GM18870 (cell line): ENCODE measurements at regions not wholly inside any gene's neighbourhood (a gene's known extent, or its start where the extent isn't known, plus 50 kb on each side); places are given as distances from the start of the nearest gene placed in this dataset.
"Not testable (repeated sequence)": the region's sequence is repeated elsewhere in the genome, so short reads cannot be mapped to it uniquely, and the experiment has no call there.

ENCODE experiments used
- ATAC-seq: cut with Tn5 transposase; IDR thresholded peaks from one replicate; pipeline ENCODE4 v1.9.1; 2021; ENCODE audit warnings: moderate library complexity; ENCODE audit not compliant: unreplicated experiment

DNA sequence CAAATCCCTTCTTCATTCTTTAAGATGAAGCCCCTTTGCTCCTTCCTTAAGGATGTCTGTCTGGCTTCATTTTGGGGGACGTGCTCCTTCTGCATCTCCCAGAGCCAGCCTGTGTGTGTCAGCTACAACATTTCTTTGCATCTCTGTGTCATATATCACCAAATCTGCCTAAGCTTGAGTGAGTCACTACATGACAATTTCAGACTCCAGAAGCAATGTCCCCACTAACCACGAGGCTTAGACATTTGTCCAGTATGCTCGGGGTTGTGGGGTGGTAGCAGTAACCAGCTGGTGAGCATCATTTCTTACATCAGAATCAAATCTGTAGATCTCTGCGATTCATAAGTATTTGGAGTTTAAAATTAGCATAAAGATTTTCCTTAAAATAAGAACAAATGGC, 54.1 kb upstream of the USP14 start:
- ATAC-seq = not testable (repeated sequence)

DNA sequence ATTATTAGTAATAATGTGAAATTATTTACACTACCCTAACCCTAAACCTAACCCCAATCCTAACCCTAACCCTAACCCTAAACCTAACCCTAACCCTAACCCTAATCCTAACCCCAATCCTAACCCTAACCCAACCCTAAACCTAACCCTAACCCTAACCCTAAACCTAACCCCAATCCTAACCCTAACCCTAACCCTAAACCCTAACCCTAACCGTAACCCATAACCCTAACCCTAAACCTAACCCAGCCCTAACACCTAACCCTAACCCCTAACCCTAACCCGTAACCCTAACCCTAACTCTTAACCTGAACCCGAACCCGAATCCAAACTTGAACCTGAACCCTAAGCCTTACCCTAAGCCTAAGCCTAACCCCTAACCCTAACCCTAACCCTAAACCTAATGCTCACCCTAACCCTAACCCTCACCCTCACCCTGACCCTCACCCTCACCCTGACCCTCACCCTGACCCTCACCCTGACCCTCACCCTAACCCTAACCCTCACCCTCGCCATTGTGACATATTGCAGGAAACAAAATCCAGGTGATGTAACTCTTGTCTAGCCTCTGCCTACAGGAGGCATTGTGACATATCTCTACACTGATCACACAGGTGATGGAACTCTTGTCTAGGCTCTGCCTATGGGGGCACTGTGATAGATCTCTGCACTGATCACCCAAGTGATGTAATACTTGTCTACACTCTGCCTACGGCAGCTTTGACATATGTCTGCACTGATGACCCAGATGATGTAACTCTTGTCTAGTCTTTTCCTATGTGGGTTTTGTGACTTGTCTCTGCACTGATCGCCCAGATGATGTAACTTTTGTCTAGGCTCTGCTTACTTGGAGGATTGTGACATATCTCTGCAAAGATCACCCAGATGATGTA, 53.0 kb upstream of the USP14 start:
- not testable (repeated sequence) for ATAC-seq

DNA sequence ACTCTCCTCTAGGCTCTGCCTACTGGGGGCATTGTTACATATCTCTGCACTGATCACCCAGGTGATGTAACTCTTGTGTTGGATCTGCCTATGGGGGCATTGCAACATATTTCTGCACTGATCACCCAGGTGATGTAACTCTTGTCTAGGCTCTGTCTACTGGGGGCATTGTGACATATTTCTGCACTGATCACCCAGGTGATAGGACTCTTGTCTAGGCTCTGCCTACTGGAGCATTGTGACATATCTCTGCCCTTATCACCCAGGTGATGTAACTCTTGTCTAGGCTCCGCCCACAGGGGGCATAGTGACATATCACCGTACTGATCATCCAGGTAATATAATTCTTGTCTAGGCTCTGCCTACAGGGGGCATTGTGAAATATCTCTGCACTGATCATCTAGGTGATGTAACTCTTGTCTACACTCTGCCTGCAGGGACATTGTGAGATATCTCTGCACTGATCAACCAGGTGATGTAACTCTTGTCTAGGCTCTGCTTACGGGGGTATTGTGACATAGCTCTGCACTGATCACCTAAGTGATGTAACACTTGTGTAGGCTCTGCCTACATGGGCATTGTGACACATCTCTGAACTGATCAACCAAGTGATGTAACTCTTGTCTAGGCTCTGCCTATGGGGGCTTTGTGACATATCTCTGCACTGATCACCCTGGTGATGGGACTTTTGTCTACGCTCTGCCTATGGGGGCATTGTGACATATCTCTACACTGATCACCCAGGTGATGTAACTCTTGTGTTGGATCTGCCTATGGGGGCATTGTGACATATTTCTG, 52.1 kb upstream of the USP14 start:
- not testable (repeated sequence) for ATAC-seq

DNA sequence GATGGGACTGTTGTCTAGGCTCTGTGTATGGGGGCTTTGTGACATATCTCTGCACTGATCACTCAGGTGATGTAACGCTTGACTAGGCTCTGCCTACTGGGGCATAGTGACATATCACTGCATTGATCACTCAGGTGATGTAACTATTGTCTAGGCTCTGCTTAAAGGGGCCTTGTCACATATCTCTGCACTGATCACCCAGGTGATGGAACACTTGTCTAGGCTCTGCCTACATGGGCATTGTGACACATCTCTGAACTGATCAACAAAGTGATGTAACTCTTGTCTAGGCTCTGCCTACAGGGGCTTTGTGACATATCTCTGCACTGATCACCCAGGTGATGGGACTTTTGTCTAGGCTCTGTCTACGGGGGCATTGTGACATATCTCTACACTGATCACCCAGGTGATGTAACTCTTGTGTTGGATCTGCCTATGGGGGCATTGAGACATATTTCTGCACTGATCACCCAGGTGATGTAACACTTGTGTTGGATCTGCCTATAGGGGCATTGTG, 51.4 kb upstream of the USP14 start:
- ATAC-seq = not testable (repeated sequence)

GRCh38 chr18:107464-107863, 50.9 kb upstream of the USP14 start:
- ATAC-seq = not testable (repeated sequence)

DNA sequence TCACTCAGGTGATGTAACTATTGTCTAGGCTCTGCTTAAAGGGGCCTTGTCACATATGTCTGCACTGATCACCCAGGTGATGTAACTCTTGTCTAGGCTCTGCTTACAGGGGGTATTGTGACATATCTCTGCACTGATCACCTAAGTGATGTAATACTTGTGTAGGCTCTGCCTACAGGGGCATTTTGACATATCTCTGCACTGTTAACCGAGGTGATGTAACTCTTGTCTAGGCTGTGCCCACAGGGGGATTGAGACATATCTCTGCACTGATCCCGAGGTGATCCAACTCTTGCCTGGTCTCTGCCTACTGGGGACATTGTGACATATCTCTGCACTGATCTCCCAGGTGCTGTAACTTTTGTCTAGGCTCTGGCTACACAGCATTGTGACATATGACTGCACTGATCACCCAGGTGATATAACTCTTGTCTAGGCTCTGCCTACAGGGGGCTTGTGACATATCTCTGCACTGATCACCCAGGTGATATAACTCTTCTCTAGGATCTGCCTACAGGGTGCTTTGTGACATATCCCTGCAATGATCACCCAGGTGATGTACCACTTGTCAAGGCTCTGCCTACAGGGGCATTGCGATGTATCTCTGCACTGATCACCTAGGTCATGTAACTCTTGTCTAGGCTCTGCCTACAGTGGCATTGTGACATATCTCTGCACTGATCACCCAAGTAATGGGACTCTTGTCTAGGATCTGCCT, 50.3 kb upstream of the USP14 start:
- peak; percentile 59 for ATAC-seq
